ENCODE measurements at regions not wholly inside any gene's neighbourhood (a gene's known extent, or its start where the extent isn't known, plus 50 kb on each side); places are given as distances from the start of the nearest gene placed in this dataset.

GRCh38 chr7:131190146-131190545 is 137.5 kb upstream of the MKLN1 start:
- Histone ChIP-seq H3K27ac (ENCODE audit: low read depth, low read length) (peak overlapping the region; percentile 77; the same call in 1 of the 2 replicates), H3K9ac (ENCODE audit: low read depth, low read length) (no peak overlapping the region; the same call in 1 of the 2 replicates), H3K9me3 (ENCODE audit: insufficient read depth, low read depth, low read length) (no peaks in the 10 kb centered on the region; the same call in 1 of the 2 replicates), H3K4me3 (ENCODE audit: low read length) (no peak overlapping the region), H3K36me3 (ENCODE audit: insufficient read depth, low read length) (no peaks in the 10 kb centered on the region), H3K27me3 (ENCODE audit: insufficient read depth, low read length) (no peaks in the 10 kb centered on the region), H3K4me1 (ENCODE audit: insufficient read depth, low read length) (peaks cover 18% of the 10 kb centered on the region)
- 26% methylated on average over 2 of the region's 2 CpGs for WGBS

GRCh38 chr7:131190581-131190980 is 137.1 kb upstream of the MKLN1 start:
- peaks cover 18% of the 10 kb centered on the region for H3K4me1 ChIP-seq (ENCODE audit: insufficient read depth, low read length)
- H3K4me3 ChIP-seq (ENCODE audit: low read length), result no peak overlapping the region

DNA sequence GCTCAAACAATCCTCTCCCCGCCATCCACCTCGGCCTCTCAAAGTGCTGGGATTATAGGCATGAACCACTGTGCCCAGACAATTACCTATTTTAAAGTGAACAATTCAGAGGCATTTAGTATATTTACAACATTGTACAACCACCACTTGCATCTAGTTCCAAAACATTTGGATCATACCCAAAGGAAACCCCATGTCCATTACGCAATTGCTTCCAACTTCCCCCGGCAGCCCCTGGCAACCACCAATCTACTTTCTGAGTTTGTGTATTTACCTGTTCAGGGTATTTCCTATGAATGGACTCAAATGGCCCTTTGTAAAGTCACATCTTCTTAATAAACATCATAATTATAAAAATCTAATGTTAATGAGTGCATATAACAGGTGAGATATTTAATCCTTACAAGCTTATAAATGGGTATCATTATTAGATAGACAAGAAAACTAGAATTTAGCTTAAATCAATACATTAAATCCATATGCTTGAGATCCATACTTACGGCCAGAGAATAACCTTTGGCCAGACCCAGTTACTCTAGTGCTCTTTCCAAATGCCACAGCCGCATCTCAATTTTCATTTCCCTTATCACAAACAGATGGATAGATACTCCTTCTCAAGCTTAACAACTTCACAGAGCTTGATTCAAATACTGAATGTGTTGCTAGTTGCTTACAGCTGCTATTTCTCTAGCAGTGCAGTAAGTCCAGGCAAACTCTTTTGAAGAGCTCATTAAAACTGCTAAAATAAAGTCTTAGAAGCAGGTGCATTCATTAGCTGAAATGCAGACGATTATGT is 133.4 kb upstream of the MKLN1 start:
- H3K9me3 ChIP-seq (ENCODE audit: insufficient read depth, low read depth, low read length), result no peaks in the 10 kb centered on the region
- H3K27me3 ChIP-seq (ENCODE audit: insufficient read depth, low read length), result no peaks in the 10 kb centered on the region
- no peak overlapping the region for H3K9ac ChIP-seq (ENCODE audit: low read depth, low read length)
- no peak overlapping the region for H3K27ac ChIP-seq (ENCODE audit: low read depth, low read length)
- H3K4me3 ChIP-seq (ENCODE audit: low read length), result no peak overlapping the region
- no peaks in the 10 kb centered on the region for H3K36me3 ChIP-seq (ENCODE audit: insufficient read depth, low read length)
- WGBS, result 94% methylated on average over 7 of the region's 7 CpGs
- H3K4me1 ChIP-seq (ENCODE audit: insufficient read depth, low read length), result peaks cover 18% of the 10 kb centered on the region

More at GRCh38 chr7:131190581-131190980, 137.1 kb upstream of the MKLN1 start:
- no peaks in the 10 kb centered on the region for H3K27me3 ChIP-seq (ENCODE audit: insufficient read depth, low read length)
- peak overlapping the region; percentile 77 for H3K27ac ChIP-seq (ENCODE audit: low read depth, low read length)
- no peaks in the 10 kb centered on the region; the same call in 1 of the 2 replicates for H3K9me3 ChIP-seq (ENCODE audit: insufficient read depth, low read depth, low read length)
- peak overlapping the region; percentile 25; the same call in 1 of the 2 replicates for H3K9ac ChIP-seq (ENCODE audit: low read depth, low read length)
- no peaks in the 10 kb centered on the region for H3K36me3 ChIP-seq (ENCODE audit: insufficient read depth, low read length)
- WGBS, result 78% methylated on average over 1 of the region's 1 CpG

- H3K4me1 ChIP-seq (ENCODE audit: insufficient read depth, low read length), result peaks cover 3% of the 10 kb centered on the region; the same call in 1 of the 2 replicates
- 66% methylated on average over 4 of the region's 4 CpGs for whole genome bisulfite sequencing
- no peaks in the 10 kb centered on the region for H3K36me3 ChIP-seq (ENCODE audit: insufficient read depth, low read length)
- H3K4me3 ChIP-seq (ENCODE audit: low read length), result no peak overlapping the region
- H3K9me3 ChIP-seq (ENCODE audit: insufficient read depth, low read depth, low read length), result no peaks in the 10 kb centered on the region
- H3K27ac ChIP-seq (ENCODE audit: low read depth, low read length), result no peak overlapping the region
- no peaks in the 10 kb centered on the region for H3K27me3 ChIP-seq (ENCODE audit: insufficient read depth, low read length)
- no peak overlapping the region for H3K9ac ChIP-seq (ENCODE audit: low read depth, low read length)
Observed at GRCh38 chr7:131196803-131197202, 130.9 kb upstream of the MKLN1 start.

- Histone ChIP-seq H3K36me3 (ENCODE audit: insufficient read depth, low read length) (no peaks in the 10 kb centered on the region), H3K4me3 (ENCODE audit: low read length) (no peak overlapping the region), H3K4me1 (ENCODE audit: insufficient read depth, low read length) (peaks cover 3% of the 10 kb centered on the region; the same call in 1 of the 2 replicates), H3K27me3 (ENCODE audit: insufficient read depth, low read length) (no peaks in the 10 kb centered on the region), H3K9me3 (ENCODE audit: insufficient read depth, low read depth, low read length) (no peaks in the 10 kb centered on the region), H3K9ac (ENCODE audit: low read depth, low read length) (no peak overlapping the region), H3K27ac (ENCODE audit: low read depth, low read length) (no peak overlapping the region)
- WGBS, result 85% methylated on average over 4 of the region's 4 CpGs
Observed at GRCh38 chr7:131197920-131198615, 129.6 kb upstream of the MKLN1 start.

- H3K9ac ChIP-seq (ENCODE audit: low read depth, low read length), result no peak overlapping the region
- H3K9me3 ChIP-seq (ENCODE audit: insufficient read depth, low read depth, low read length), result no peaks in the 10 kb centered on the region
- 97% methylated on average over 5 of the region's 5 CpGs for WGBS
- H3K27me3 ChIP-seq (ENCODE audit: insufficient read depth, low read length), result no peaks in the 10 kb centered on the region
- H3K4me3 ChIP-seq (ENCODE audit: low read length), result no peak overlapping the region
- no peak overlapping the region for H3K27ac ChIP-seq (ENCODE audit: low read depth, low read length)
- H3K4me1 ChIP-seq (ENCODE audit: insufficient read depth, low read length), result peaks cover 3% of the 10 kb centered on the region; the same call in 1 of the 2 replicates
- H3K36me3 ChIP-seq (ENCODE audit: insufficient read depth, low read length), result no peaks in the 10 kb centered on the region
Observed at GRCh38 chr7:131202451-131202850, 125.2 kb upstream of the MKLN1 start.

GRCh38 chr7:131203291-131203976 is 124.2 kb upstream of the MKLN1 start:
- Histone ChIP-seq H3K9me3 (ENCODE audit: insufficient read depth, low read depth, low read length) (no peaks in the 10 kb centered on the region), H3K27ac (ENCODE audit: low read depth, low read length) (no peak overlapping the region), H3K4me3 (ENCODE audit: low read length) (no peak overlapping the region), H3K36me3 (ENCODE audit: insufficient read depth, low read length) (no peaks in the 10 kb centered on the region), H3K27me3 (ENCODE audit: insufficient read depth, low read length) (no peaks in the 10 kb centered on the region), H3K4me1 (ENCODE audit: insufficient read depth, low read length) (peaks cover 3% of the 10 kb centered on the region; the same call in 1 of the 2 replicates), H3K9ac (ENCODE audit: low read depth, low read length) (no peak overlapping the region)
- 92% methylated on average over 5 of the region's 5 CpGs for WGBS

- Histone ChIP-seq H3K4me3 (ENCODE audit: low read length) (no peak overlapping the region), H3K36me3 (ENCODE audit: insufficient read depth, low read length) (no peaks in the 10 kb centered on the region), H3K27me3 (ENCODE audit: insufficient read depth, low read length) (no peaks in the 10 kb centered on the region), H3K4me1 (ENCODE audit: insufficient read depth, low read length) (peaks cover 7% of the 10 kb centered on the region; the same call in 1 of the 2 replicates), H3K27ac (ENCODE audit: low read depth, low read length) (no peak overlapping the region), H3K9me3 (ENCODE audit: insufficient read depth, low read depth, low read length) (no peaks in the 10 kb centered on the region), H3K9ac (ENCODE audit: low read depth, low read length) (no peak overlapping the region)
- 61% methylated on average over 3 of the region's 3 CpGs for WGBS
Observed at GRCh38 chr7:131208777-131209176, 118.9 kb upstream of the MKLN1 start.

GRCh38 chr7:131210618-131211017 is 117.1 kb upstream of the MKLN1 start:
- peaks cover 7% of the 10 kb centered on the region; the same call in 1 of the 2 replicates for H3K4me1 ChIP-seq (ENCODE audit: insufficient read depth, low read length)
- no peaks in the 10 kb centered on the region for H3K9me3 ChIP-seq (ENCODE audit: insufficient read depth, low read depth, low read length)
- H3K4me3 ChIP-seq (ENCODE audit: low read length), result no peak overlapping the region
- no peaks in the 10 kb centered on the region for H3K27me3 ChIP-seq (ENCODE audit: insufficient read depth, low read length)
- no CpG with 5 or more reads among the region's 2 CpGs for WGBS
- H3K36me3 ChIP-seq (ENCODE audit: insufficient read depth, low read length), result no peaks in the 10 kb centered on the region
- no peak overlapping the region for H3K9ac ChIP-seq (ENCODE audit: low read depth, low read length)
- no peak overlapping the region for H3K27ac ChIP-seq (ENCODE audit: low read depth, low read length)

DNA sequence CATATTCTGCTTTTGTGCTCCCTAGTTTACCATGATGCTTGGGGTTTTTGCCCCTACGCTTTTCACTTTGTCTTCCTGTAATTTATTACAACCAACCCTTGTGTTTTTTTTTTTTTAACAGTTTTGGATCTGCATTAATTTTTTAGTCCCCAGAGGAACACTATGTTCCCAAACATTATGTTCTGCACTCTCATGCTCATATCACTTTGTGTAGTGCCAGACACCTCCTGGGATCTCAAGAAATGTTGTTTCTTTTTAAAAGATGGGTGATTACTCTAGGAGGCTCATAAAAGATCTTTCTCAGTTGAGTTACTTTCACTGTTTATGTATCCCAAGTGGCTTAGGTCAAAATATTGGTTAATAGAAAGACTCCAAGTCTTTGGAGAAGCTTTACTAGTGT is 116.2 kb upstream of the MKLN1 start:
- Histone ChIP-seq H3K27me3 (ENCODE audit: insufficient read depth, low read length) (no peaks in the 10 kb centered on the region), H3K4me3 (ENCODE audit: low read length) (no peak overlapping the region), H3K9me3 (ENCODE audit: insufficient read depth, low read depth, low read length) (no peaks in the 10 kb centered on the region), H3K27ac (ENCODE audit: low read depth, low read length) (no peak overlapping the region), H3K4me1 (ENCODE audit: insufficient read depth, low read length) (peaks cover 7% of the 10 kb centered on the region; the same call in 1 of the 2 replicates), H3K9ac (ENCODE audit: low read depth, low read length) (no peak overlapping the region), H3K36me3 (ENCODE audit: insufficient read depth, low read length) (no peaks in the 10 kb centered on the region)
- 90% methylated on average over 1 of the region's 1 CpG for WGBS

DNA sequence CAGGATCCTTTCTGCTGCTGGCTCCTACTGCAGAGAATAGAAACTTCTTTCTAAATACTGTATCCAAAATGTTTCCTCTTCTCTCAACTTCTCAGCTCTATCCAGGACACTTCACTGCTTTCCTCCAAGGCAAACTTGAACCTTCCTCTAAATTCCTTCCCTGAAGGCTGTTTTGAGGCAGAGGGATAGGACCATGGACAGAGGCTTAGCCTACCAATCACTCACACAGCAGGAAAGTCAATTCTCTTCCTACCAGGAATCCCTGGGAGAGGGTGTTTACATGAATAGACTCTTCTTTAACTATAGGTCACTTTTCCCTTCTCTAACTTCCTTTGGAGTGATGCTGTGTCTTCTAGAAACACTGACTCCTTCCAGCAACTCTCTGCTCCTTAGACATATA is 115.6 kb upstream of the MKLN1 start:
- Histone ChIP-seq H3K9ac (ENCODE audit: low read depth, low read length) (no peak overlapping the region), H3K36me3 (ENCODE audit: insufficient read depth, low read length) (no peaks in the 10 kb centered on the region), H3K9me3 (ENCODE audit: insufficient read depth, low read depth, low read length) (no peaks in the 10 kb centered on the region), H3K27me3 (ENCODE audit: insufficient read depth, low read length) (no peaks in the 10 kb centered on the region), H3K4me1 (ENCODE audit: insufficient read depth, low read length) (peaks cover 7% of the 10 kb centered on the region; the same call in 1 of the 2 replicates), H3K4me3 (ENCODE audit: low read length) (no peak overlapping the region), H3K27ac (ENCODE audit: low read depth, low read length) (no peak overlapping the region)

All from HUES64 (cell line).